HCT116 (cell line): ENCODE measurements at regions not wholly inside any gene's neighbourhood (a gene's known extent, or its start where the extent isn't known, plus 50 kb on each side); places are given as distances from the start of the nearest gene placed in this dataset.

Experiments used
- ATAC-seq: fragments of 200-7000 bp; cut with Tn5 transposase; 2 replicates; pipeline ENCODE4 v1.9.1; 2020; ENCODE audit warnings: mild to moderate bottlenecking, moderate library complexity
- BruUV-seq: library from RNA; stranded (reverse); fragments of 400-500 nt; replicated peaks from 2 replicates; lab custom pipeline; 2021; lab: Mats Ljungman, UMichigan
- CTCF ChIA-PET: fragments of 300-600 bp; sonication (Branson Sonifier 250); formaldehyde crosslinking; loops from one replicate; lab custom pipeline; 2021; ENCODE audit warnings: antibody characterized with exemption; lab: Charles Lee
- POLR2A ChIA-PET: fragments of 300-600, 350-600 bp; sonication (Branson Sonifier 250); formaldehyde crosslinking; loops from one replicate; lab custom pipeline; 2021; ENCODE audit warnings: antibody characterized with exemption; lab: Charles Lee
- RAD21 ChIA-PET, 2 experiments: fragments of 300-600 bp; sonication (Branson Sonifier 250); formaldehyde crosslinking; loops; one replicate each; lab custom pipeline; 2023; ENCODE audit warnings: low total read pairs in 2 of 2; ENCODE audit not compliant: uncharacterized antibody in 2 of 2, unreplicated experiment in 2 of 2, low non-redundant PET in 1 of 2; lab: Charles Lee
- DNase-seq: peaks from one replicate; pipeline ENCODE4 v3.0.0-alpha.2; 2010; ENCODE audit warnings: low read depth, low spot score
- H2AFZ ChIP-seq: fragments of 200-600 bp; shearing (Covaris generic), sonication (generic); 2 replicates; pipeline ENCODE4 v1.6.1; 2017; ENCODE audit warnings: low read depth, mixed run types, mixed read lengths, antibody characterized with exemption, low read length; ENCODE audit not compliant: poor library complexity, severe bottlenecking
- H3K27ac ChIP-seq: 2 replicates; pipeline ENCODE4 v1.5.1; 2012; ENCODE audit warnings: low read depth, low read length
- H3K27me3 ChIP-seq: fragments of 200-600 bp; sonication (generic); 2 replicates; pipeline ENCODE4 v1.6.1; 2016; ENCODE audit warnings: mixed run types, low read length, mixed read lengths; ENCODE audit not compliant: insufficient read depth
- H3K36me3 ChIP-seq, 2 experiments: fragments of 200-500 bp in 1 of 2; fragments of 200-600 bp in 1 of 2; sonication (Bioruptor generic) in 1 of 2; sonication (generic) in 1 of 2; 2 replicates each; pipeline versions ENCODE4 v1.5.1 to v1.6.1; 2014 to 2016; ENCODE audit warnings: low read length in 2 of 2, inconsistent platforms in 1 of 2, mixed read lengths in 1 of 2, mixed run types in 1 of 2; ENCODE audit not compliant: insufficient read depth in 2 of 2, control insufficient read depth in 1 of 2
- H3K4me1 ChIP-seq, 2 experiments: fragments of 200-600 bp in 1 of 2; sonication (generic) in 1 of 2; 2 replicates each; pipeline versions ENCODE4 v1.5.1 to v1.6.1; 2012 to 2017; ENCODE audit warnings: low read length in 2 of 2, inconsistent platforms in 1 of 2, mild to moderate bottlenecking in 1 of 2, mixed read lengths in 1 of 2, mixed run types in 1 of 2, moderate library complexity in 1 of 2; ENCODE audit not compliant: insufficient read depth in 2 of 2, control insufficient read depth in 1 of 2
- H3K4me2 ChIP-seq: fragments of 200-600 bp; sonication (generic); 2 replicates; pipeline ENCODE4 v1.6.1; 2017; ENCODE audit warnings: mixed run types, low read length, mixed read lengths
- H3K4me3 ChIP-seq, 2 experiments: fragments of 200-600 bp in 1 of 2; sonication (generic) in 1 of 2; replicated peaks in 1 of 2; 2 replicates each; pipeline ENCODE4 v1.5.1; 2011 to 2016; ENCODE audit warnings: low read length in 2 of 2, control low read depth in 1 of 2, low read depth in 1 of 2, mild to moderate bottlenecking in 1 of 2, mixed read lengths in 1 of 2, mixed run types in 1 of 2
- H3K79me2 ChIP-seq: fragments of 200-600 bp; sonication (generic); 2 replicates; pipeline ENCODE4 v1.6.1; 2017; ENCODE audit warnings: mild to moderate bottlenecking, mixed run types, low read length, moderate library complexity, mixed read lengths; ENCODE audit not compliant: insufficient read depth
- H3K9ac ChIP-seq: fragments of 200-600 bp; sonication (generic); 2 replicates; pipeline ENCODE4 v1.6.1; 2016; ENCODE audit warnings: low read length, mixed read lengths
- H3K9me2 ChIP-seq: fragments of 200-600 bp; sonication (generic), shearing (Covaris generic); 2 replicates; pipeline ENCODE4 v1.6.1; 2017; ENCODE audit warnings: mixed run types, mild to moderate bottlenecking, moderate library complexity; ENCODE audit not compliant: insufficient read depth
- H3K9me3 ChIP-seq, 2 experiments: fragments of 200-500 bp in 1 of 2; fragments of 200-600 bp in 1 of 2; sonication (Bioruptor generic) in 1 of 2; sonication (generic) in 1 of 2; 2 replicates each; pipeline ENCODE4 v1.6.1; 2014 to 2017; ENCODE audit warnings: low read length in 2 of 2, mixed read lengths in 2 of 2, inconsistent platforms in 1 of 2, low read depth in 1 of 2, mild to moderate bottlenecking in 1 of 2, mixed run types in 1 of 2, moderate library complexity in 1 of 2; ENCODE audit not compliant: control insufficient read depth in 1 of 2, insufficient read depth in 1 of 2
- H4K20me1 ChIP-seq: fragments of 200-600 bp; sonication (generic), shearing (Covaris generic); 2 replicates; pipeline ENCODE4 v1.6.1; 2017; ENCODE audit warnings: mixed run types, mild to moderate bottlenecking, moderate library complexity; ENCODE audit not compliant: insufficient read depth
- CBX3 ChIP-seq: IDR thresholded peaks from 2 replicates; pipeline ENCODE4 v1.6.1; 2012; ENCODE audit warnings: low read depth
- ELF1 ChIP-seq: IDR thresholded peaks from 2 replicates; pipeline ENCODE4 v1.6.1; 2012; ENCODE audit warnings: low read depth, borderline replicate concordance
- EZH2 ChIP-seq: fragments of 200-600 bp; sonication (generic); IDR thresholded peaks from 2 replicates; pipeline ENCODE4 v1.6.1; 2017; ENCODE audit warnings: antibody characterized with exemption, mixed run types
- EZH2phosphoT487 ChIP-seq: fragments of 200-600 bp; IDR thresholded peaks from 2 replicates; pipeline ENCODE4 v1.6.1; 2018; ENCODE audit warnings: antibody characterized with exemption, borderline replicate concordance
- FOSL1 ChIP-seq: IDR thresholded peaks from 2 replicates; pipeline ENCODE4 v1.6.1; 2012; ENCODE audit warnings: low read depth
- POLR2A ChIP-seq: IDR thresholded peaks from 2 replicates; pipeline ENCODE4 v1.7.0; 2011; ENCODE audit warnings: borderline replicate concordance; ENCODE audit not compliant: insufficient read depth, insufficient read length; ENCODE audit errors: extremely low read depth
- POLR2AphosphoS5 ChIP-seq: IDR thresholded peaks from 2 replicates; pipeline ENCODE4 v1.6.1; 2011; ENCODE audit warnings: mild to moderate bottlenecking, low read depth, low read length, moderate library complexity
- RAD21 ChIP-seq: IDR thresholded peaks from 2 replicates; pipeline ENCODE4 v1.6.1; 2012; ENCODE audit warnings: low read depth, mild to moderate bottlenecking
- SIN3A ChIP-seq: IDR thresholded peaks from 2 replicates; pipeline ENCODE4 v1.6.1; 2012; ENCODE audit warnings: low read depth
- SRF ChIP-seq: IDR thresholded peaks from 2 replicates; pipeline ENCODE4 v1.6.1; 2012; ENCODE audit warnings: low read depth
- TCF7L2 ChIP-seq: IDR thresholded peaks from 2 replicates; pipeline ENCODE4 v1.7.0; 2011; ENCODE audit warnings: borderline replicate concordance, inconsistent platforms; ENCODE audit not compliant: insufficient read depth, insufficient read length; ENCODE audit errors: extremely low read depth
- ZFX ChIP-seq: fragments of 450-650 bp; IDR thresholded peaks from 2 replicates; pipeline ENCODE4 v1.6.1; 2017
- ZNF274 ChIP-seq: fragments of 200-500 bp; sonication (Bioruptor generic); IDR thresholded peaks from 2 replicates; pipeline ENCODE4 v1.6.1; 2014; ENCODE audit warnings: mild to moderate bottlenecking, low read depth, low read length, inconsistent platforms
- intact Hi-C: fragments of 100-400 bp; cut with micrococcal nuclease; formaldehyde crosslinking; loops from 2 replicates; pipeline ENCODE4 v1.10.0; 2022
- TF ChIP-seq, protein P1 (sequence below): IDR thresholded peaks from 2 replicates; pipeline ENCODE4 v1.6.1; 2012
- TF ChIP-seq, protein P2 (sequence below): IDR thresholded peaks from 2 replicates; pipeline ENCODE4 v1.6.1; 2011; ENCODE audit warnings: mild to moderate bottlenecking, low read length, moderate library complexity; ENCODE audit not compliant: insufficient replicate concordance; ENCODE audit errors: extremely low read depth
- TF ChIP-seq, protein P3 (sequence below): IDR thresholded peaks from 2 replicates; pipeline ENCODE4 v1.6.1; 2012; ENCODE audit warnings: low read depth
- TF ChIP-seq, protein P4 (sequence below): IDR thresholded peaks from 2 replicates; pipeline ENCODE4 v1.6.1; 2012

DNA sequence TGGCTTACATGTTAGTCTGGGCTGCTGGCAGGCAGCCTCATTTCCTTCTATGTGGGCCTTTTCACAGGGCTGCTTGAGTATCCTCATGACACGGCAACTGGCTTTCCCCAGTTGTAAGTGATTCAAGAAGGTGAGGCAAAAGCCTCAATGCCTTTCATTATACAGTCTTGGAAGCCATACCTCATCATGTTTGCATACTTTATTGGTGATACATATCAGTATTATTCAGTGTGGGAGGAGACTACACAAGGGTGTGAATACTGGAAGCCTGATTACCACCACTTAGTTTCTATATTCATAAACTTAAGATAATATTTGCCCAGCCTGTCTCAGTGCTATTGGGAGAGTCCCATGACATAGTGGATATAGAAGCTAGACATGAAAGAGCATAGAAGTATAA, 346.8 kb downstream of the SOX2 start:
- TF ChIP-seq EZH2 (no peak), POLR2AphosphoS5 (no peak), SIN3A (no peak), POLR2A (no peak), EZH2phosphoT487 (no peak), FOSL1 (no peak), TCF7L2 (no peak), SRF (no peak), ELF1 (no peak), RAD21 (no peak), ZNF274 (no peak), ZFX (no peak), CBX3 (no peak)
- TF ChIP-seq, protein P1, sequence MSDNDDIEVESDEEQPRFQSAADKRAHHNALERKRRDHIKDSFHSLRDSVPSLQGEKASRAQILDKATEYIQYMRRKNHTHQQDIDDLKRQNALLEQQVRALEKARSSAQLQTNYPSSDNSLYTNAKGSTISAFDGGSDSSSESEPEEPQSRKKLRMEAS: no peak
- TF ChIP-seq, protein P2, sequence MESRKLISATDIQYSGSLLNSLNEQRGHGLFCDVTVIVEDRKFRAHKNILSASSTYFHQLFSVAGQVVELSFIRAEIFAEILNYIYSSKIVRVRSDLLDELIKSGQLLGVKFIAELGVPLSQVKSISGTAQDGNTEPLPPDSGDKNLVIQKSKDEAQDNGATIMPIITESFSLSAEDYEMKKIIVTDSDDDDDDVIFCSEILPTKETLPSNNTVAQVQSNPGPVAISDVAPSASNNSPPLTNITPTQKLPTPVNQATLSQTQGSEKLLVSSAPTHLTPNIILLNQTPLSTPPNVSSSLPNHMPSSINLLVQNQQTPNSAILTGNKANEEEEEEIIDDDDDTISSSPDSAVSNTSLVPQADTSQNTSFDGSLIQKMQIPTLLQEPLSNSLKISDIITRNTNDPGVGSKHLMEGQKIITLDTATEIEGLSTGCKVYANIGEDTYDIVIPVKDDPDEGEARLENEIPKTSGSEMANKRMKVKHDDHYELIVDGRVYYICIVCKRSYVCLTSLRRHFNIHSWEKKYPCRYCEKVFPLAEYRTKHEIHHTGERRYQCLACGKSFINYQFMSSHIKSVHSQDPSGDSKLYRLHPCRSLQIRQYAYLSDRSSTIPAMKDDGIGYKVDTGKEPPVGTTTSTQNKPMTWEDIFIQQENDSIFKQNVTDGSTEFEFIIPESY: no peak
- TF ChIP-seq, protein P3, sequence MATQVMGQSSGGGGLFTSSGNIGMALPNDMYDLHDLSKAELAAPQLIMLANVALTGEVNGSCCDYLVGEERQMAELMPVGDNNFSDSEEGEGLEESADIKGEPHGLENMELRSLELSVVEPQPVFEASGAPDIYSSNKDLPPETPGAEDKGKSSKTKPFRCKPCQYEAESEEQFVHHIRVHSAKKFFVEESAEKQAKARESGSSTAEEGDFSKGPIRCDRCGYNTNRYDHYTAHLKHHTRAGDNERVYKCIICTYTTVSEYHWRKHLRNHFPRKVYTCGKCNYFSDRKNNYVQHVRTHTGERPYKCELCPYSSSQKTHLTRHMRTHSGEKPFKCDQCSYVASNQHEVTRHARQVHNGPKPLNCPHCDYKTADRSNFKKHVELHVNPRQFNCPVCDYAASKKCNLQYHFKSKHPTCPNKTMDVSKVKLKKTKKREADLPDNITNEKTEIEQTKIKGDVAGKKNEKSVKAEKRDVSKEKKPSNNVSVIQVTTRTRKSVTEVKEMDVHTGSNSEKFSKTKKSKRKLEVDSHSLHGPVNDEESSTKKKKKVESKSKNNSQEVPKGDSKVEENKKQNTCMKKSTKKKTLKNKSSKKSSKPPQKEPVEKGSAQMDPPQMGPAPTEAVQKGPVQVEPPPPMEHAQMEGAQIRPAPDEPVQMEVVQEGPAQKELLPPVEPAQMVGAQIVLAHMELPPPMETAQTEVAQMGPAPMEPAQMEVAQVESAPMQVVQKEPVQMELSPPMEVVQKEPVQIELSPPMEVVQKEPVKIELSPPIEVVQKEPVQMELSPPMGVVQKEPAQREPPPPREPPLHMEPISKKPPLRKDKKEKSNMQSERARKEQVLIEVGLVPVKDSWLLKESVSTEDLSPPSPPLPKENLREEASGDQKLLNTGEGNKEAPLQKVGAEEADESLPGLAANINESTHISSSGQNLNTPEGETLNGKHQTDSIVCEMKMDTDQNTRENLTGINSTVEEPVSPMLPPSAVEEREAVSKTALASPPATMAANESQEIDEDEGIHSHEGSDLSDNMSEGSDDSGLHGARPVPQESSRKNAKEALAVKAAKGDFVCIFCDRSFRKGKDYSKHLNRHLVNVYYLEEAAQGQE: no peak
- TF ChIP-seq, protein P4, sequence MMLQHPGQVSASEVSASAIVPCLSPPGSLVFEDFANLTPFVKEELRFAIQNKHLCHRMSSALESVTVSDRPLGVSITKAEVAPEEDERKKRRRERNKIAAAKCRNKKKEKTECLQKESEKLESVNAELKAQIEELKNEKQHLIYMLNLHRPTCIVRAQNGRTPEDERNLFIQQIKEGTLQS: no peak
- TF ChIP-seq, all 23 proteins: peak for 0
- no peak overlapping the region for H3K9ac ChIP-seq
- no peak overlapping the region for H3K4me2 ChIP-seq
- no peaks in the 10 kb centered on the region for H4K20me1 ChIP-seq
- no peaks in the 10 kb centered on the region for H3K4me1 ChIP-seq
- no peaks in the 10 kb centered on the region for H3K9me2 ChIP-seq
- no peak for ATAC-seq
- CTCF ChIA-PET: no interaction called here
- no peak overlapping the region for H2AFZ ChIP-seq
- intact Hi-C loops: no loop called here
- DNase-seq: no peak
- POLR2A ChIA-PET: no interaction called here
- no peaks in the 10 kb centered on the region for H3K36me3 ChIP-seq
- no peaks in the 10 kb centered on the region for H3K9me3 ChIP-seq
- H3K79me2 ChIP-seq: no peaks in the 10 kb centered on the region
- H3K27me3 ChIP-seq: no peaks in the 10 kb centered on the region
- no peak overlapping the region for H3K27ac ChIP-seq
- RAD21 ChIA-PET: no interaction called here
- no peak overlapping the region for H3K4me3 ChIP-seq
- no TSS peak for BruUV-seq
